ENCODE measurements at regions not wholly inside any gene's neighbourhood (a gene's known extent, or its start where the extent isn't known, plus 50 kb on each side); places are given as distances from the start of the nearest gene placed in this dataset.

DNA sequence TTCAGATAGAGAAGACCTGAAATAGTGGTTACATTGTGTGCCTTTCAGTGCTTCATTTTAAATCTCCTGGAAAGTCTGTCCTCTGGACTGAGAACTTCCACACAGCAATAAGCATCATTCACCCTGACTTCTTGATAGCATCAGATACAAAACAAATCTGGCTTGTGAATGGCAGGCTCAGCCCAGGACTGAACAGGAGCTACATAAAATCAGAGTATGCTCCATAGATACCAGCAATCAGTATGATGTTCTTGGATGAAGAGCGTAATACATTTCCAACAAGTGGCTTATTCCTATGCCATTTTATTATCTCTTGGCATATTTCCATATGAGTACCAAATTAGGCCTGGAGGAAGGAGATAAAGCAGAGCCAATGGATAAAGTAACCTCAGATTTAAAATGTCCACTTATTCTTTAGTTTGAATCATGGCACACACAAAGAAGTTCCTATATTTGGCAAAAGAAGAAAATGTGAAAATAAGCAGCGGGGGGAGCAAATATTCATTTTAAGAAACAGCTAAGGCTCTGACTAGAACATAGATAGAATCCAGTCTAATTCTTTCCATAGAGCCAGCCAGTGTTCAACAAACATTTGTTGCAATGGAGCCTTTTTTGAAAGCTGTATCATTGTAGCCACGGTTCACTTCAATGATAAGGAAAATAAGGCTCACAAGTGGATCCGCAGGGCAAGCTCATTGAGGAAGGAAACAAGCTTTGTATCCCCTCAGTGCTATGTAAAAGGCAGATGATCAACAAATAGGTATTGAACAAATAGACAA, 230.8 kb upstream of the CHAC2 start:
- no peak for DNase-seq (ENCODE audit: low read depth)

DNA sequence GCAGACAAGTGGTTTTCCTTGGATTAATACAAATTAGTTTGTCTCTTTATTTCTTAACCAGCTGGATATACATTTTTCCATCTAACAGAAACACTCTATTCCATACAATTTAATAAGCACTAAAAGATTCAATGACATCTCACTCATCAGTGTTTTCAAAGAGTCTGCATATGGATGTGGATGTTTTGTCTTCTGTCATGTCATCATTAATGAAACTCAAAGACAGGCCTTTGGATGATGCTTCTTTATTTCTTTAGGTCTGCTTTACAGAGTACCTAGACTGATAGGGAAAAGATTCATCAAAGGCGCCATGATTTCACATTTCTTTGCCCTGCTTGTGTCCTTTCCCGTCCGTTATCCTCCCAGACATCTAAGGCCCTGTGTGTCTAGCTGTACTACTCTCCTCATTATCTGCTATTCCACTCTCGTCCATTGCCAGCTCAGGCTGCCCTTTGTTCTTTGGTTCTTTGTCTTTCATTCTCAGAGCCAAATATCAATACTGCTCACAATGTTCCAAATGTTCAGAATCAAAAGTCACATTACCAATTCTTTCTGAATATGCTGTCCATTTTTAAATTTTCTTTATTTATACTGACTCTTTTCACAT, 232.3 kb upstream of the CHAC2 start:
- DNase-seq (ENCODE audit: low read depth), result no peak

DNA sequence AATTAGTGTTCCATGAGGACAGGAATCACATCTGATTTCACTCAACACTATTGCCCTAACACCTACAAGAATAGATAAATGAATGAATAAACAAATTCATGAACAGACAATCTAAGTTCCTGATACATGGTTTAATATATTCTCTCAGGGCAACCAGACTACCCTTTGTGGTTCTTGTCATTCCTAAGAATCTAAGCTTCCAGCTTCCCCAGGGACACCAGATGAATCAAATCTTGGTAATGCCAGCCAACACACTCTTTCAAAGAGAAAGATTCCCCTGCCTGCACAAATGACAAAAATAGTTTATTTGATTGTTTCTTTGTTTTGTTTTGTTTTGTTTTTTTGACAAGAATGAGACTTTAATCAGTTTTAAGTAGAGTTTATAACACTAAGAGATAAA, 237.5 kb upstream of the CHAC2 start:
- no peak for DNase-seq (ENCODE audit: low read depth)

DNA sequence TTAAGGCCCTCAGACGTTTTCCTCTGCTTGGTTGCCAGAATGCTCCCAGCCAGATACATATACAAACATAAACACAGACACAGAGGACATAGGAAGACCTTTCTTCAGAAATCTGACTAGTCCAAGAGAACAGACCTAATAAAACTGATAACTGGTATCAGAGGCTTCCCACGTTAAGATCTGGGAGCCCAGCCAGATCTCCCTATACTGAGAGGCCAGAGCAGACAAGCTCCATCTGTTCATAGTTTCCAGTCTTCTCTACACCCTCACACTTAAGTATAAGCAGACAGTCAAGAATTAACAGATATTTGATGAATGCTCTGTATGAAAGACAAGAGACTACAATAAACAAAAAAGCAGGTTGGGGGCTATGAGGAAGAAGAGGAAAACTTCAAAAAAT, 240.5 kb upstream of the CHAC2 start:
- no peak for DNase-seq (ENCODE audit: low read depth)

DNA sequence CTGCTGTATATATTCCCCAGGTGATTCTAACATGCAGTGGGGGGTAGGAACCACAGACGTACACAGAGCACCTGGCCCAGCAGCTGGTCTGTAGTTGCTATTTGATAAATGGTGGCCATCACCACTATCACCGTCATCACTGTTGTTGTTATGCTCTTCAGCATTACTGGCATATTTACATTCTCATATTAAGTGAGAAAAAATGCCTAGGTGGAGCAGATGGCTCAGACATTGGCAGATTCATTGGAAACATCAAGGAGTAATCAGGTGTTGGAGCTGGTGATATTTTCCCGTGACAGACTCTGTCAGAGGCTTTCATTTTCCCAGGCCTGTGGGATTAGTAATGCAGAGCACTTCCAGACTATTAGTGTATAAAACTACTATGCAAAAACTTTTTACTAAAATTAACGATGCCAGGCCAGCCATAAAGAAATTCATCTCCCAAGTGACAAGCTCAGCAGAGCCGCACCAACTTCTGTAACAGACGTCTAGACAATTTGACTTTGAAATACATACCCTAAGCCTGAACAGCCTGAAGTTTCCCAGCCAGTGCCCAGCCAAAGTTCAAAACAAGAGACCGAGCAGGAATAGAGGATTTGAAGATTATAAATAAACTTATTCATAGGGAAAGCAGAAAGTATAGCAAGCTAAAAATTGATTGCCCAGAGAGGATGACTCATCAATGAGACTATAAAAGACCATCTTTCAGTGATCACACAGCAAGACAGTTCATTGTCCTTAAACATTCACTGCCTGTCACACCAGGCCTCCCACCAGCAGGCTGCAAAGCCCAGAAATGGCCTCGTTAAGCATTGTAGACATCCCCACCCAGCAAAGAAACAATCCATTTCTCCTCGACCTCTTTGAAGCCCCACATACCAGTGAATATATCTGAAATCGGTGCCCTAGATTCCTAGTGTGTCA, 247.4 kb upstream of the CHAC2 start:
- DNase-seq (ENCODE audit: low read depth), result peak; percentile 23

DNA sequence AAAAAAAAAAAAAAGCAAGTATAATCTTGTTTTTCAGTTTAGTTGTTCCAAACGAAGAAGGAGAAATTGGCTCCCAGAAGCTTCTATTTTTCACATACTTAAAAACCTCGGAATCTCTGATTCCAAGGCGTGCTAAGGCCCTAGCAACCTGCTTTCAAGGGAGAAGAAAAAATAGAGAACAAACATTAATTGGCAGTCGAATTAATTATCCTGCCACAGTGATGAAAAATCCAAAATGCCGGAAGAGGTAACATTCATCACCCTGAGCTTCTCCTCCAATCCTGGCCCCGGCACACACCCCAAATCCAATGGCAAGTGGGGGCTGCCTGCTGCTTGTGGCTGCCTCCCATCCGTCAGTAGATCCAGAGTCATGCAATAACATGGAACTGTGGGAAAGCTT, 250.2 kb upstream of the CHAC2 start:
- DNase-seq (ENCODE audit: low read depth), result no peak

DNA sequence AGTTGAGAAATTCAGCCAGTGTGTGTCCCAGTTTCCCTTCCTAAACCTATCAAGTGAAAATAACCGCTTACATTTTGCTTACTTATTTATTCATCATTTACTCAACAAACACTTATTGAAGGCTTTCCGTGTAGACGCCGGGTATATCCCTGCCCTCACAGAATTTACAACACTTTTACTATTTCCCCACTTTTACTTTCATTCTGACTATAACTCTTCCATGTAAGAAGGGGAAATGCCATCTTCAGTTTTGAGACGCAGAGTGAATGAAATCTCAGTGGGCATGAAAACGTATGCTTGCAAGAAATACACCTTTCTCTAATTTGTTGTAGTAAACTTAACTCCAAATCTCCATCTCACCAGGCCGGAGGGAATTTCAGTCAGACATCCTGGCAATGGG, 251.0 kb upstream of the CHAC2 start:
- no peak for DNase-seq (ENCODE audit: low read depth)

DNA sequence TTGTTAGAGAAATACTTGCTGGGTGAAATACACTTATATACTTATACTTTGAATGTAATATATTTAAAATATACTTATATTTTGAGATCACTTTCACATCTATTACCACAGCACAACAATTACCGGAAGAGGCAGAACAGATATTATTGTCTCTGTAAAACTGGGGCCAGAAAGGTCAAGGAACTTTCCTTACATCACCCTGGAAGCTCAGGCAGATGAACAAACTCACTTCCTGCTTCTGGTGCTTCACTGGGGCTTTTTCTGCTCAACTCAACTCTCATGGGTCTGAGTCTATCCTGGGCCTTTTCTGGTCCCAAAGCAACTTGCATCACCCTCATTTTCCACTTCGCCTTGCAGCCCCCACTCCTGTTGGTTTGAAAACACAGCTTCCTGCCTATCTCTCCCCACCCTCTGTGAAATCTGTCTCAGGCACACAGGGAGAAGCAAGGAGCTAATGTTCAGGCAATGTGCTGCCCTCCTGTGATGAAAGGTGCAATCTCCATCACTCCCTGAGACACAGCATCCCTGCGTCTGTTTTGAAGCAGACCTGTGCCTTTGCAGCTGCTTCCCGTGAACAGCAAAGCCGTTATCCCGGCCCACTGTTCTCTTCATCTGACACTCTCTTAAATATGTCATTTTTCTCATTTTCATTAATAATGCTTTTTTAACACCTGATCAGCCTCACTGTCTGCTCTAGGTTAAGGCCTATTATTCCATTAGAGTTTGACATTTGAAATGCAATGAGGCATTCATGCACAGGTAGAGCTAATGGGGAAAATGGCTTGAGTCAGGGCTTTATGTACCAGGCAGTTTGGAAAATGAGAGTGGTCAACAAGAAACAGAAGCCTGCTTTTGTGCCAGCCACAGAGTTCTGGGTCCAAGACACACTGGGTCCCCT, 251.9 kb upstream of the CHAC2 start:
- DNase-seq (ENCODE audit: low read depth), result peak; percentile 33

DNA sequence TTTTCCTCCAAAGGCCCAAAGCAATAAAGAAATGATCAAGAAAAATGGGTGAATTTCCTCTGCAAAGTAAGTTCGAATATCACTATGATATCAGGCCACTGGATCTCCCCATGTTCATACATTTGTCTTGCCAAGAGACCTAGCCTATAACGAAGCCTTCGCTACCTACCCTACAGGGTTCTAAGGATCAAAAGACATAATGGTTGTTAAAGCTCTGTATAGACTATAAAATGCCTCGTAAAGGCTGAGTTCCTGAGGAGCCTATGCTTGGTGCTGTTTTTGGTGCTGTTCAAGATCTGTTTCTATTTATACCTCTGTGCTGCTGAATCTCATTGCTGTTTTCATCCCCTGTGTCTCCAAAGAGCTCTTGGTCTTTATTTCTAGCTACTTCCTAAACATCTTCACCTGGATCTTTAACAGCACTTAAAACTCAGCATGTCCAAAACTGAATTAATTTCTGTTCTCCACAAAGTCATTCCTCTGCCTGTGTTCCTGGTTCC, 254.4 kb upstream of the CHAC2 start:
- DNase-seq (ENCODE audit: low read depth), result no peak

DNA sequence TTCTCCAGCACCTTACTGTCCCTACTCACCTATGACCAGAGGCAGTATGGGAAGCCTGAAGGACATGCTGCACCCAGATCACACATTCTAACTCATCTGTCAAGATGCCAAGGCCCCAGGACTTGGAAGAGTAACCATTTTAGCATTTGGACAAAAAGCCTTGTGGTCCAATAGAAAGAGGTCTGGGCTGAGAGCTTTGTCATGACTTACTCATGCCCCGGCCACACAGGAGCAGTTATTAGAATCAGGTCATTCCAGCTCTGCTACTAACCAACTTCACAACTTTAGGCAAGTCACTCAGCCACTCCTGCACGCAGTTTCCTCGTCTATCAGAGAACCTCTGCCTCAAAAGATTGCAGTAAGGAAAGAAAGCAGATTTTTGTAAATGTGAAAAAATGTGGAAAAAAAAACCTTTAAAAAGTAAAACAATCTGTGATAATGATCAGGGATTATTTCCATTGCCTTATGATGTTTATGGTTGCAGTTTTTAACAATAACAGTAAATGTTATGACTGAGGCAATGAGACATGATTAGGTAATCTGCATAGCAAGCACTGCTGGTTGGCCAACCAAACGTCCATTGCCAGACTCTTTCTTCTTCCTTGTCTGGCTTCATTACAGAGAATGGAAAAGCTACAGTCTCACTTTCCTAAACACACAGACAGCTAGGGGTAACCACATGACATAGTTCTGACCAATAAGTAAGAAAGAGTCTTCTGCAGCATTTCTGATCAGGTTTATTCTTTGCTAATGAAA, 255.4 kb upstream of the CHAC2 start:
- peak; percentile 78 for DNase-seq (ENCODE audit: low read depth)

DNA sequence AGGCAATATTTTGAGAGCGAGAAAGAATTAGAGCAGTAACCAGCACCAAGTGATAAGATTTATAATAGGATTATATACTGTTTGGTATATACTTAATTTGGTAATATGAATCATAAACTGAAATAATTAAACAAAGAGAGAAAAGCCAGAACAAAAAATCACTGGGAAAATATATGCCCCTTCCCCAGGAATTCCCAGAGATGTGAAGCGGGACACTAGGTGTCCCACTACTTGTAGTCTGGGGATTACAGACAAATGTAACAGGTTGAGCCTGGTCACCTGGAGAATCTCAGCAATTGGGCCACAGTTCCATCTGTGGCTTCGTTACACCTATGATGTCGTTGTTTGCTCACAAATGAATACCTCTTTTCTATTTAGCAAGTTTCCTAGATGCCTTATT, 256.1 kb upstream of the CHAC2 start:
- no peak for DNase-seq (ENCODE audit: low read depth)

DNA sequence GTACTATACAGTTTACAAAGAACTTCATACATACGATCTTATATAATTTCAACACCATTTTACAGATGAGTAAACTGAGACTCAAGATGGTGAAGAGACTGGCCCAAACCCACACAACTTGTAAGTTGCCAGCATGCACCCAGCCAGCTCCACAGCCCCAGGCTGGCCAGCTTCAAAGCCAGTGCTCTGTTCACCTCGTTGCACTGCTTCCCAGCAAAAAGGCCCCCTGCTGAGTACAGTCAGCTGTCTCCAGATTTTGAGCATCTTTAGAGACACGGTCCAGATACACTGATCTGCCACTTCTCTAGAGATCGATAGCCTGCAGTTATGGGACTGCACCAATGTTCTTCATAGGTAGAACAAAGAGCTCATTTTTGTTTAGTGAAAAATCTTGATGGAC, 257.2 kb upstream of the CHAC2 start:
- DNase-seq (ENCODE audit: low read depth), result no peak

DNA sequence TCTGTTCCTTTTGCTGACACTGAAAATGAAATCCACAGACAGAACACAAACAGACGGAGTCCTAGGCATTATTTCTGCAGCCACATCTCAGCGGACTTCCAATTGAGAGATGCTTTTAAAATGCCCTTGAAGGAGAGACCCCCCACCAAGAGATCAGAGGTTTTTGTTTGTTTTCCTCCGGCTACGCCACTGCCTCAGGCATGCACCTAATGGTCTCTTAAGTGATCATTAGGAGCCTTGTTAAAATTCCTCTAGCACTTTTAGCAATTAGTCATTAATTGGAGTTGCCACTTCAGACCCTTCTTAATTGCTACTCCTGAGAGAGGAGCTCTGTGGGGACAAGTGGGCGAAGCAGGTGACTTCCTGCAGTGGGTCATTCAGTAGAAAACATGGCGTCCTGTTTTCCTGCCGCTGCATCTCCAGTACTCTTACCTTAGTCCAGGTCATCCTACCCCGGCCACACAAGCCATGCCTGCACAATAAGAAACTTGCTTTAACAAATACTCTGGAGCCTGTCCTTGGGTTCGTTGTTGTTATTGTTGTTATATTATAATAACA, 257.7 kb upstream of the CHAC2 start:
- no peak for DNase-seq (ENCODE audit: low read depth)

DNA sequence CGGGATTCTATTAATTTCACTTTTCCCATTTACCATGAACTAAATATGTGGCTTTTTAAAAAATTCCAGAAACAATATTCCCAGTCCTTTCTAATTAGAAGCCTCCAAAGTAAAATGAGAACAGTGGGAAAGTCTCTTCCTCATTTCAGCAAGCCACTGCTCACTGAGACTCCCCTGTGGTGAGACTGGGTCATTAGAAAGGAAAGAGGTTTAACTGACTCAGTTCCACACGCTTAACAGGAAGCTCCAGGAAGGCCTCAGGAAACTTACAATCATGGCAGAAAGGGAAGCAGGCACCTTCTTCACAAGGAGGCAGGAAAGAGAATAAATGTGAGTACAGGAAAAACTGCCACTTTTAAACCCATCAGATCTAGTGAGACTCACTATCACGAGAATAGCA, 258.9 kb upstream of the CHAC2 start:
- peak; percentile 17 for DNase-seq (ENCODE audit: low read depth)

DNA sequence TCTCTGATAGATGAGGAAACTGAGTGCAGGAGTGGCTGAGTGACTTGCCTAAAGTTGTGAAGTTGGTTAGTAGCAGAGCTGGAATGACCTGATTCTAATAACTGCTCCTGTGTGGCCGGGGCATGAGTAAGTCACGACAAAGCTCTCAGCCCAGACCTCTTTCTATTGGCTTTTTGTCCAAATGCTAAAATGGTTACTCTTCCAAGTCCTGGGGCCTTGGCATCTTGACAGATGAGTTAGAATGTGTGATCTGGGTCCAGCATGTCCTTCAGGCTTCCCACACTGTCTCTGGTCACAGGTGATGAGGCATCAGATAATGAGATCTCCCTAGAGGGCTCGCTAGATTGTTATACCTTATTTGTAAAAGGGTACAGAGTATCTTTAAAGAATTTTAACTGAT, 260.5 kb upstream of the CHAC2 start:
- peak; percentile 48 for DNase-seq (ENCODE audit: low read depth)

DNA sequence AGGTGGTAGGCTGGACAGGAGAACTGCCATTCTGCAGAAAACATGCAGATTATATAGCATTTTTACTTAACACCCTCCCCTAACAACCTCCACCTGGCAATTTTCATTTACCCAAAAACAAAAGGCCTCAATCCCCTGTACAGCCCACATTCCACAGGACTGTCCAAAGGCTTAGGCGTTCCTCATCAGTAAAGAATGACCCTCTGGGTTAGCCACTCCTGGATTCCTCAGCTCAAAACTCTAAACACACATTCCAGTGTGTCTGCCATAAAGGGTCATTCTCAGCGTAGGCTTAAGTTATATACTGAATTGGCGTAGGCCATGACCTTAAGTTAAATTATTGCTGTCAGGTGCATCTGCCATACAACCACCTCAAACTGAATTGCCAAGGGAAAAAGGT, 261.8 kb upstream of the CHAC2 start:
- DNase-seq (ENCODE audit: low read depth), result peak; percentile 29

DNA sequence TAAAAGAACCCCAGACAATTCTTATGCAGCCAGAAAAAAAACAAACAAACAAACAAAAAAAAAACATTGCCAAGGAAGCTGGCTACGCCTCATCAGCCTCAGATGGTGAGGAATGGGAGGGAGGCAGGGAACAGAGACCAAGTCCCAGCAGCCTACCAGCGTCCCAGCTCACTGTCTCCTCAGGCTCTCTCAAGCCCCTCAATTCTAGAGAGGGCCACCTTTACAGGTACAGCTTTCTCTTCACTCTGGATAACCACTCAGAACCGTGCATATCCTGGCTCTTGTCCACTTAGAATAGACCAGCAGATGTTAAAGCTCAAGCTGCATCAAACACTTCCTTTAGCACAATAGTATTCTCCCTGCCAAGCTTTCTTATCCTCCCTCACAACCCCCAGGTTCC, 263.1 kb upstream of the CHAC2 start:
- no peak for DNase-seq (ENCODE audit: low read depth)

DNA sequence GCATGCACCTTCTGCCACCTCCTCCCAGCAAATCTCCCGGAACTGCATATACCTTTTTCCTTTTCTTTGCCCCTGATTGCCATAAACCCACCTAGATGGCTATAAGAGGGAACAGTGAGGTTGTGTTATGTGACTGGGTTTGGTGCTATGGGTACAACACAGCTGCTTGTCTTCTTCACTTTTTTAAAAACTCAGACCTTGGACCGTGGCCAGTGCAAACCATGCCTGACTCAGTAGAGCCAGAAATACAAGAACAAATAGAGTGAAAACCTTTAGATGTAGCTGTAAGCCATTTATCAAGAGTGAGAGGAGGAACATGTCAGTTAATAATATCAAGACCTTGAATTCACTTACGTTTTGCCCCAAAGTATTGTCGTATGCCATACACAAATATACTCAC, 267.4 kb upstream of the CHAC2 start:
- no peak for DNase-seq (ENCODE audit: low read depth)

DNA sequence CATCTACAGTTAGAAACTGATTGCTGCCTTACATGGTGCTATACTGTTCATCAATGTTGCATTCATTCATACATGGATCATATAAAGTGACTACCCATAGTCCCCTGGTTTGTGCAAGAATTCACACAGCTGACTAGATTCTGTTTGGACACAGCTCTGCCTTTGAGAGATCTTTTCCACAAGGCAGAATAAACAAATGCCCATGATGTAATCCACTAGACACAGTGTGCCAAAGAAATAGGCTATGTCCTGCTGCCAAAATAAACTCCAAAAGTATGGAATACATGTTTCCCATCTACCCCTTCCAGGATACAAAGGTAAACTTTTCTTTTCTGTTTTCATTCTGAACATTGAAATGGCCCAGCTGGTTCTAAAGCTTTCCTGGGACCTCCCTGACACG, 269.4 kb upstream of the CHAC2 start:
- no peak for DNase-seq (ENCODE audit: low read depth)

DNA sequence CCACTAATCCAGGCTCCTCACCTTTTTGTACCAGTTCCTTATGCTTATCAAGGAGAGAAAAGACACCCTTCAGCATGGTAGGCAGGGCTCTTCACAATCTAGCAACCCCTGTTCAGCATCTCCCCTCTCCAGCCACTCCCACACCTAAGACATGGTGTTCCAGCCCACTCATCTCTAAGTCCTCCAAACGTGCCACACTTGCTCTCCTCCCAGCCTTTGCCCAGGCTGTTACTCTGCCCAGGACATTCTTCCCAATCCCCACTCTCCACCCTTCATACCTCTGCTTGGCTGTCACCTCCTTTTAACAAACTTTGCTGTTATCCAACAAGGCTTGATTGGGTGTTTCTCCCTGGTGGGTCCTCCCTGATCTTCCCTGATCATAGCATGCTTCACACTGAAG, 270.6 kb upstream of the CHAC2 start:
- DNase-seq (ENCODE audit: low read depth), result no peak

DNA sequence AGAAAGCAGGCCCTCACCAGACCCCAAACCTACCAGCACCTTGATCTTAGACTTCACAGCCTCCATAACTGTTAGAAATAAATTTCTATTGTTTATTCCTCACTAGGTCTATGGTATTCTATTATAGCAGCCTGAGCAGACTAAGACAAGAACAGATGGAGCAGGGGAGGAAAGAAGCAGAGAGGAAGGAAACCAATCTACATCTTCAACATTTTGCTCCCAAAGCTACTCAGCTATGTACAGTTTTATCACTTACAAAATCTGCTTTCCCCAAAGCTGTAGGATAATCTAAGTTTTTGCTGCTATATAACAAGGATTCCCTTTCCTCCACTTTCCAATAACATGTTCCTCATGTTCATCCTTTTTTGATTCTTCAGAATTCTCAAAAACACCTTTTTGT, 274.4 kb upstream of the CHAC2 start:
- DNase-seq (ENCODE audit: low read depth), result no peak

All from ELR (cell line).